Right cardiac atrium (tissue), 5 donors: ENCODE measurements at regions not wholly inside any gene's neighbourhood (a gene's known extent, or its start where the extent isn't known, plus 50 kb on each side); places are given as distances from the start of the nearest gene placed in this dataset.
A peak's percentile ranks its signal among the peaks of the same experiment; 100 is the strongest.
"Not testable (repeated sequence)": the region's sequence is repeated elsewhere in the genome, so short reads cannot be mapped to it uniquely, and the experiment has no call there.

ENCODE experiments used
- ATAC-seq, 2 donors: fragments of 200-7000 bp; cut with Tn5 transposase; one replicate each; pipeline versions ENCODE4 v1.8.0 to v1.9.1; 2020; ENCODE audit warnings: moderate library complexity in 2 of 2, mild to moderate bottlenecking in 1 of 2
- DNase-seq, 3 donors: peaks; one replicate each; pipeline ENCODE4 v3.0.0-alpha.2; 2020
- H3K27ac ChIP-seq: one replicate; pipeline ENCODE4 v1.5.1; 2013; ENCODE audit warnings: mild to moderate bottlenecking, low read length, control low read depth, moderate library complexity
- H3K27me3 ChIP-seq: one replicate; pipeline ENCODE4 v1.6.1; 2013; ENCODE audit not compliant: control insufficient read depth, insufficient read depth
- H3K4me1 ChIP-seq: one replicate; pipeline ENCODE4 v1.6.1; 2013; ENCODE audit warnings: low read length; ENCODE audit not compliant: control insufficient read depth, insufficient read depth
- H3K4me3 ChIP-seq: one replicate; pipeline ENCODE4 v1.5.1; 2013; ENCODE audit warnings: low read length, control low read depth
- H3K9me3 ChIP-seq: one replicate; pipeline ENCODE4 v1.6.1; 2013; ENCODE audit warnings: low read length; ENCODE audit not compliant: control insufficient read depth
- WGBS: extraction: QIAGEN DNeasy Blood & Tissue Kit; methylation state at CpG from one replicate; pipeline ENCODE4 v1.1.7; 2013; 5-methylcytosine and 5-hydroxymethylcytosine counted together
- intact Hi-C, 4 donors: fragments of 100-400 bp; cut with DNase I; formaldehyde crosslinking; loops; one replicate each; pipeline versions ENCODE4 v1.11.0 to v1.14.0; 2022 to 2023
- donor health status: healthy with polysubstance abuse.
- donor health status: DM: no; HTN: yes; CAD: no.
- donor health status: DM: no; HTN: no; CAD: no.
- donor health status: DM: no; HTN: yes; CAD: no; lungs with severe emphysema.
- donor health status: DM: yes; HTN: yes; CAD: no.

- ATAC-seq (no peak), DNase-seq (no peak)
- intact Hi-C loops = no loop called here
- no peak overlapping the region for H3K27ac ChIP-seq
- WGBS = 74% methylated on average over 3 of the region's 3 CpGs
- no peak overlapping the region for H3K4me3 ChIP-seq
- H3K4me1 ChIP-seq = no peaks in the 10 kb centered on the region
- no peaks in the 10 kb centered on the region for H3K27me3 ChIP-seq
- H3K9me3 ChIP-seq = no peaks in the 10 kb centered on the region
Observed at GRCh38 chr5:101574017-101574416, 670.9 kb upstream of the ST8SIA4 start.

GRCh38 chr5:101561018-101561417 lies 657.9 kb upstream of the ST8SIA4 start:
- no peak overlapping the region for H3K27ac ChIP-seq
- 78% methylated on average over 3 of the region's 3 CpGs for WGBS

GRCh38 chr5:101543780-101544179 lies 640.7 kb upstream of the ST8SIA4 start:
- no peak for ATAC-seq
- no peak for DNase-seq
- no peaks in the 10 kb centered on the region for H3K27me3 ChIP-seq
- no peak overlapping the region for H3K27ac ChIP-seq
- intact Hi-C loops = no loop called here
- no peaks in the 10 kb centered on the region for H3K9me3 ChIP-seq
- H3K4me3 ChIP-seq = no peak overlapping the region
- WGBS = 91% methylated on average over 1 of the region's 1 CpG
- no peaks in the 10 kb centered on the region for H3K4me1 ChIP-seq

More at GRCh38 chr5:101561018-101561417, 657.9 kb upstream of the ST8SIA4 start:
- intact Hi-C loops = no loop called here
- H3K4me1 ChIP-seq = no peaks in the 10 kb centered on the region
- DNase-seq (no peak), ATAC-seq (no peak)
- H3K4me3 ChIP-seq = no peak overlapping the region
- no peaks in the 10 kb centered on the region for H3K9me3 ChIP-seq
- no peaks in the 10 kb centered on the region for H3K27me3 ChIP-seq

- no peaks in the 10 kb centered on the region for H3K27me3 ChIP-seq
- 69% methylated on average over 3 of the region's 3 CpGs for whole genome bisulfite sequencing
- H3K9me3 ChIP-seq = no peaks in the 10 kb centered on the region
- no peak for ATAC-seq
- no peaks in the 10 kb centered on the region for H3K4me1 ChIP-seq
- no peak overlapping the region for H3K27ac ChIP-seq
- H3K4me3 ChIP-seq = no peak overlapping the region
- no peak for DNase-seq
- intact Hi-C loops = no loop called here
Observed at GRCh38 chr5:101539315-101539714, 636.2 kb upstream of the ST8SIA4 start.

- no peaks in the 10 kb centered on the region for H3K27me3 ChIP-seq
- no peaks in the 10 kb centered on the region for H3K9me3 ChIP-seq
- H3K4me1 ChIP-seq = no peaks in the 10 kb centered on the region
- WGBS = 63% methylated on average over 1 of the region's 1 CpG
- intact Hi-C loops = no loop called here
- H3K4me3 ChIP-seq = no peak overlapping the region
- no peak for ATAC-seq
- DNase-seq = no peak
- no peak overlapping the region for H3K27ac ChIP-seq
Observed at GRCh38 chr5:101535626-101536025, 632.5 kb upstream of the ST8SIA4 start.

- WGBS = 47% methylated on average over 6 of the region's 6 CpGs
- no peaks in the 10 kb centered on the region for H3K4me1 ChIP-seq
Observed at GRCh38 chr5:101534491-101535110, 631.5 kb upstream of the ST8SIA4 start.

GRCh38 chr5:101532430-101532829 lies 629.3 kb upstream of the ST8SIA4 start:
- H3K4me1 ChIP-seq = no peaks in the 10 kb centered on the region
- intact Hi-C loops = no loop called here
- H3K27ac ChIP-seq = no peak overlapping the region
- H3K9me3 ChIP-seq = no peaks in the 10 kb centered on the region
- no peaks in the 10 kb centered on the region for H3K27me3 ChIP-seq
- ATAC-seq = no peak
- 35% methylated on average over 2 of the region's 2 CpGs for WGBS
- no peak for DNase-seq
- H3K4me3 ChIP-seq = no peak overlapping the region

More at GRCh38 chr5:101534491-101535110, 631.5 kb upstream of the ST8SIA4 start:
- Histone ChIP-seq H3K27ac (no peak overlapping the region), H3K27me3 (no peaks in the 10 kb centered on the region), H3K4me3 (no peak overlapping the region), H3K9me3 (no peaks in the 10 kb centered on the region)
- intact Hi-C loops = no loop called here
- no peak for DNase-seq
- no peak for ATAC-seq

GRCh38 chr5:101531026-101531425 lies 627.9 kb upstream of the ST8SIA4 start:
- ATAC-seq (no peak), DNase-seq (no peak)
- H3K27ac ChIP-seq = no peak overlapping the region
- WGBS = 56% methylated on average over 3 of the region's 3 CpGs
- intact Hi-C loops = no loop called here
- H3K4me3 ChIP-seq = no peak overlapping the region
- no peaks in the 10 kb centered on the region for H3K9me3 ChIP-seq
- no peaks in the 10 kb centered on the region for H3K27me3 ChIP-seq
- H3K4me1 ChIP-seq = no peaks in the 10 kb centered on the region

- peak in 1 of 3 donors; percentile 36 for DNase-seq
- H3K27ac ChIP-seq, intact Hi-C loops, H3K9me3 ChIP-seq, H3K27me3 ChIP-seq, H3K4me1 ChIP-seq, ATAC-seq, H3K4me3 ChIP-seq: not testable (repeated sequence)
- 74% methylated on average over 8 of the region's 8 CpGs for WGBS
Observed at GRCh38 chr5:101529094-101529493, 626.0 kb upstream of the ST8SIA4 start.

GRCh38 chr5:101520417-101520816 lies 617.3 kb upstream of the ST8SIA4 start:
- DNase-seq = no peak
- no peaks in the 10 kb centered on the region for H3K27me3 ChIP-seq
- no peaks in the 10 kb centered on the region for H3K4me1 ChIP-seq
- no peak overlapping the region for H3K4me3 ChIP-seq
- H3K9me3 ChIP-seq = no peaks in the 10 kb centered on the region
- H3K27ac ChIP-seq = no peak overlapping the region
- intact Hi-C loops = no loop called here
- whole genome bisulfite sequencing = 69% methylated on average over 2 of the region's 2 CpGs
- ATAC-seq = no peak

GRCh38 chr5:101517795-101518194 lies 614.7 kb upstream of the ST8SIA4 start:
- Histone ChIP-seq H3K27me3 (no peaks in the 10 kb centered on the region), H3K4me1 (no peaks in the 10 kb centered on the region), H3K27ac (no peak overlapping the region), H3K9me3 (no peaks in the 10 kb centered on the region), H3K4me3 (no peak overlapping the region)
- 73% methylated on average over 2 of the region's 2 CpGs for WGBS
- ATAC-seq (no peak), DNase-seq (no peak)
- intact Hi-C loops = no loop called here

GRCh38 chr5:101515721-101516120 lies 612.6 kb upstream of the ST8SIA4 start:
- no peak for ATAC-seq

More at GRCh38 chr5:101515721-101516120, 612.6 kb upstream of the ST8SIA4 start:
- H3K27ac ChIP-seq = no peak overlapping the region
- H3K4me1 ChIP-seq = no peaks in the 10 kb centered on the region
- intact Hi-C loops = no loop called here
- H3K9me3 ChIP-seq = no peaks in the 10 kb centered on the region
- no peak overlapping the region for H3K4me3 ChIP-seq
- no peak for DNase-seq
- H3K27me3 ChIP-seq = no peaks in the 10 kb centered on the region
- WGBS = 55% methylated on average over 2 of the region's 2 CpGs
